ENCODE measurements at regions not wholly inside any gene's neighbourhood (a gene's known extent, or its start where the extent isn't known, plus 50 kb on each side); places are given as distances from the start of the nearest gene placed in this dataset.

DNA sequence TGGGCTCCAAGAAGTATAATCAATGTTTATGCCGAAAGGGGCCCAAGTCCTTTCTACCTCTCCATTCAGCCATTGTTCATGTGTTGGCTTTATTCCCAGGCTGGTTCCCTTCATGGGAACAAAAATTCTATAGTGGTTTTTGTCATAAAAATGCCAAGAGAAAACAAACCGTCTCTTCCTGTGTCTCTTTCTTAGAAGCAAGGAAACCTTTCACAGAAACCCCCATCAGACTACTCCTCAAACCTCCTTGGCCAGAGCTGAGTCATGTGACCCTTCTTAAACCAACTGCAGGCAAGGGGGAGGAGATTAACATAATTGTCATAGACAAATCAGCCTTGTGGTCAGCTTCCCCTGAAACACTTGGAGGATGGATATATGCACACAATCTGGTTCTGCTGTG lies 75.1 kb upstream of the TANK start:
- Histone ChIP-seq H3K9ac (ENCODE audit: low read length) (no peak overlapping the region), H3K4me2 (ENCODE audit: low read length) (no peak overlapping the region), H3K27ac (ENCODE audit: low read depth, low read length) (no peak overlapping the region), H3K27me3 (ENCODE audit: insufficient read depth, low read length) (no peaks in the 10 kb centered on the region), H3K4me1 (ENCODE audit: insufficient read depth, low read length) (no peaks in the 10 kb centered on the region), H3K36me3 (ENCODE audit: insufficient read depth, low read length) (no peaks in the 10 kb centered on the region), H3K4me3 (ENCODE audit: insufficient read depth, low read depth, low read length) (no peak overlapping the region), H3K9me3 (ENCODE audit: insufficient read depth, low read depth, low read length) (no peaks in the 10 kb centered on the region), H4K20me1 (ENCODE audit: insufficient read depth, low read length) (no peaks in the 10 kb centered on the region), H3K79me2 (ENCODE audit: insufficient read depth, low read length) (no peaks in the 10 kb centered on the region), H2AFZ (ENCODE audit: low read depth, low read length) (peak overlapping the region; percentile 39)
- Mint-ChIP-seq H3K4me3 (ENCODE audit: unreplicated experiment) (no peak overlapping the region), H3K9me3 (ENCODE audit: unreplicated experiment) (no peaks in the 10 kb centered on the region), H3K36me3 (ENCODE audit: low read depth, unreplicated experiment) (peaks cover 2% of the 10 kb centered on the region), H3K27ac (ENCODE audit: unreplicated experiment) (no peak overlapping the region), H3K27me3 (ENCODE audit: low read depth, unreplicated experiment) (no peaks in the 10 kb centered on the region), H3K4me1 (ENCODE audit: low read depth, unreplicated experiment) (peaks cover 2% of the 10 kb centered on the region)
- no peak for DNase-seq (ENCODE audit: low read depth)
- TF ChIP-seq EZH2 (IDR thresholded peaks at IDR 0.05; ENCODE audit: insufficient read depth, low read length) (no peak), CTCF (IDR thresholded peaks at IDR 0.05; ENCODE audit: insufficient read depth, low read depth, low read length) (no peak)
- no peak for FAIRE-seq

GRCh38 chr2:161088658-161089350 lies 71.4 kb upstream of the TANK start:
- FAIRE-seq (no peak), DNase-seq (ENCODE audit: low read depth) (no peak)
- H3K27ac ChIP-seq (ENCODE audit: low read depth, low read length), result no peak overlapping the region
- Mint-ChIP-seq H3K36me3 (ENCODE audit: low read depth, unreplicated experiment) (peaks cover 2% of the 10 kb centered on the region), H3K4me1 (ENCODE audit: low read depth, unreplicated experiment) (peaks cover 8% of the 10 kb centered on the region), H3K27ac (ENCODE audit: unreplicated experiment) (no peak overlapping the region), H3K27me3 (ENCODE audit: low read depth, unreplicated experiment) (no peaks in the 10 kb centered on the region), H3K4me3 (ENCODE audit: unreplicated experiment) (no peak overlapping the region), H3K9me3 (ENCODE audit: unreplicated experiment) (no peaks in the 10 kb centered on the region)
- H3K4me1 ChIP-seq (ENCODE audit: insufficient read depth, low read length), result no peaks in the 10 kb centered on the region
- H3K9ac ChIP-seq (ENCODE audit: low read length), result no peak overlapping the region
- H3K4me2 ChIP-seq (ENCODE audit: low read length), result no peak overlapping the region
- H3K79me2 ChIP-seq (ENCODE audit: insufficient read depth, low read length), result no peaks in the 10 kb centered on the region
- H3K27me3 ChIP-seq (ENCODE audit: insufficient read depth, low read length), result no peaks in the 10 kb centered on the region
- H4K20me1 ChIP-seq (ENCODE audit: insufficient read depth, low read length), result no peaks in the 10 kb centered on the region
- H3K4me3 ChIP-seq (ENCODE audit: insufficient read depth, low read depth, low read length), result no peak overlapping the region
- H3K9me3 ChIP-seq (ENCODE audit: insufficient read depth, low read depth, low read length), result no peaks in the 10 kb centered on the region
- no peak overlapping the region for H2AFZ ChIP-seq (ENCODE audit: low read depth, low read length)
- H3K36me3 ChIP-seq (ENCODE audit: insufficient read depth, low read length), result no peaks in the 10 kb centered on the region
- TF ChIP-seq CTCF (IDR thresholded peaks at IDR 0.05; ENCODE audit: insufficient read depth, low read depth, low read length), result no peak
- no peak for TF ChIP-seq EZH2 (IDR thresholded peaks at IDR 0.05; ENCODE audit: insufficient read depth, low read length)

DNA sequence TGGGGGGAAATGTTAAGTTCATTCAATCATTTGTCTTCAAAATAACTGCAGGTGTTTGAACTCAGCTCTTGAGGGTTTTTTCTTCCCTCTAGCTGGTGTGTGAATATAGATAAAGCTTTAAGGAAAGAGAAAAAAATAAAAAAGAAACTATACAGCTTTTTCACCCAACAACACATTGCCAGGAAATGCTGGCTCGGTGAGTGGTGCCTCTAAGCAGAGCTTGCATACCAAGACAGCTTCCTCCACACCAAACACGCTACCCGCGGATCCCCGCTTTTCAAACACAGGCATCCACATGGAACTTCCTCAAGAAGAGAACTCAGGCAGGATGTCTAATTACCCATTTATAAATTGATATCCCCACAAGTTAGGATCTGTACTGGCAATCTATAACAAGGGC lies 69.8 kb upstream of the TANK start:
- TF ChIP-seq EZH2 (IDR thresholded peaks at IDR 0.05; ENCODE audit: insufficient read depth, low read length), result no peak
- no peak overlapping the region for H3K4me3 ChIP-seq (ENCODE audit: insufficient read depth, low read depth, low read length)
- H3K4me3 Mint-ChIP-seq (ENCODE audit: unreplicated experiment), result no peak overlapping the region

More for the DNA sequence above, 69.8 kb upstream of the TANK start:
- Mint-ChIP-seq H3K27ac (ENCODE audit: unreplicated experiment) (no peak overlapping the region), H3K27me3 (ENCODE audit: low read depth, unreplicated experiment) (no peaks in the 10 kb centered on the region), H3K4me1 (ENCODE audit: low read depth, unreplicated experiment) (peaks cover 7% of the 10 kb centered on the region), H3K9me3 (ENCODE audit: unreplicated experiment) (no peaks in the 10 kb centered on the region), H3K36me3 (ENCODE audit: low read depth, unreplicated experiment) (peaks cover 2% of the 10 kb centered on the region)
- no peak overlapping the region for H2AFZ ChIP-seq (ENCODE audit: low read depth, low read length)
- H3K9ac ChIP-seq (ENCODE audit: low read length), result no peak overlapping the region
- no peaks in the 10 kb centered on the region for H3K79me2 ChIP-seq (ENCODE audit: insufficient read depth, low read length)
- FAIRE-seq (no peak), DNase-seq (ENCODE audit: low read depth) (no peak)
- H3K27ac ChIP-seq (ENCODE audit: low read depth, low read length), result no peak overlapping the region
- no peaks in the 10 kb centered on the region for H3K36me3 ChIP-seq (ENCODE audit: insufficient read depth, low read length)
- H3K27me3 ChIP-seq (ENCODE audit: insufficient read depth, low read length), result no peaks in the 10 kb centered on the region
- H3K4me2 ChIP-seq (ENCODE audit: low read length), result no peak overlapping the region
- H3K9me3 ChIP-seq (ENCODE audit: insufficient read depth, low read depth, low read length), result no peaks in the 10 kb centered on the region
- no peaks in the 10 kb centered on the region for H4K20me1 ChIP-seq (ENCODE audit: insufficient read depth, low read length)
- no peaks in the 10 kb centered on the region for H3K4me1 ChIP-seq (ENCODE audit: insufficient read depth, low read length)

All from astrocyte (in vitro differentiated cells and primary cell).